ENCODE measurements at regions not wholly inside any gene's neighbourhood (a gene's known extent, or its start where the extent isn't known, plus 50 kb on each side); places are given as distances from the start of the nearest gene placed in this dataset.

DNA sequence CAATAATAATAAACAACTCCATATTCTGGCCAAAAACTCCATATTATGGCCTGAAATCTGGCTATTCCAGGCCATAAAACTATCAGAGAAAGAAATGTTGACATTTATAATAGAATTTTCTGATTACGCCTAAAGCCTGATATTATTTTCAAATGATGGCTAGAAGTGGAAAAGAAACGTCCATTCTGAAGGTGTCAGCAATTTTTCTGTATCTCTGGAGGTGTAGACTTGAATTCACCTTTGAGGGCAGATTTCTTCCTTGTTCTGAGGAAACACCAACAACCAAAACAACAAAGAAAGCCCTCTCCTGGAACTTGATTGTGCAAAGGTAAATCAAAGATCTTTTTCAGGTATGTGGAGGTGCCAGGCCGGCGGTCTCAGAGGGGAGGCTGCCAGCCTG lies 390.7 kb downstream of the DMAC1 start:
- 91 to 92% methylated on average over 4 of the region's 4 CpGs for WGBS, 2 donors
- no peak for TF ChIP-seq EP300 (IDR thresholded peaks at IDR 0.05)
- TF ChIP-seq, protein P1, sequence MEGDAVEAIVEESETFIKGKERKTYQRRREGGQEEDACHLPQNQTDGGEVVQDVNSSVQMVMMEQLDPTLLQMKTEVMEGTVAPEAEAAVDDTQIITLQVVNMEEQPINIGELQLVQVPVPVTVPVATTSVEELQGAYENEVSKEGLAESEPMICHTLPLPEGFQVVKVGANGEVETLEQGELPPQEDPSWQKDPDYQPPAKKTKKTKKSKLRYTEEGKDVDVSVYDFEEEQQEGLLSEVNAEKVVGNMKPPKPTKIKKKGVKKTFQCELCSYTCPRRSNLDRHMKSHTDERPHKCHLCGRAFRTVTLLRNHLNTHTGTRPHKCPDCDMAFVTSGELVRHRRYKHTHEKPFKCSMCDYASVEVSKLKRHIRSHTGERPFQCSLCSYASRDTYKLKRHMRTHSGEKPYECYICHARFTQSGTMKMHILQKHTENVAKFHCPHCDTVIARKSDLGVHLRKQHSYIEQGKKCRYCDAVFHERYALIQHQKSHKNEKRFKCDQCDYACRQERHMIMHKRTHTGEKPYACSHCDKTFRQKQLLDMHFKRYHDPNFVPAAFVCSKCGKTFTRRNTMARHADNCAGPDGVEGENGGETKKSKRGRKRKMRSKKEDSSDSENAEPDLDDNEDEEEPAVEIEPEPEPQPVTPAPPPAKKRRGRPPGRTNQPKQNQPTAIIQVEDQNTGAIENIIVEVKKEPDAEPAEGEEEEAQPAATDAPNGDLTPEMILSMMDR (IDR thresholded peaks at IDR 0.05) = no peak
- no peak for TF ChIP-seq POLR2A (IDR thresholded peaks at IDR 0.05)
- no peak for TF ChIP-seq POLR2AphosphoS5 (IDR thresholded peaks at IDR 0.05)

DNA sequence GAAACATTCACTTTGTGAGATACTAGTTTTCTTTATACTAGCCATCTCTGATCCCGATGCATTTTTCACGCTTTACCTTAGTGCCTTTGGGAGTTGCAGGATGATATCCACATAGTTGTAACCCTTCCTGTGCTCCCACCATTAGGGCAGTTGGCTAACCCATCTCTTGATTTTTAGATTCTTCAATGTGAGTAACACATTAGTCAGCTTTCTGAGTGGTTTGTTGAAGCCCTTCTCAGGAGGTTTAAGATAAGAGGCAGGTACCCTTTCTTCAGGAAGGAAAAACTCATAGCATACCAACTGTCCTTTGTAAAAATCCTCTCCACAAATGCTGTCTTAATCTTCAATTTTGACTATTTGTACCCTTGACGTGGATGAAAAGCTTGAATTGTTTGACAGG lies 392.3 kb downstream of the DMAC1 start:
- TF ChIP-seq POLR2A (IDR thresholded peaks at IDR 0.05) (no peak), EP300 (IDR thresholded peaks at IDR 0.05) (no peak), POLR2AphosphoS5 (IDR thresholded peaks at IDR 0.05) (no peak)
- TF ChIP-seq, protein P1 (IDR thresholded peaks at IDR 0.05) = no peak
- no peak overlapping the region for H3K4me3 ChIP-seq
- no peak overlapping the region for H3K27ac ChIP-seq
- DNase-seq (no peak), ATAC-seq (ENCODE audit: low FRiP score in 2 of 2) (no peak)
- no peaks in the 10 kb centered on the region for H3K36me3 ChIP-seq
- no peaks in the 10 kb centered on the region for H3K9me3 ChIP-seq
- WGBS, 2 donors = 90 to 94% methylated on average over 3 of the region's 3 CpGs
- no peaks in the 10 kb centered on the region for H3K4me1 ChIP-seq
- no peaks in the 10 kb centered on the region for H3K27me3 ChIP-seq

More for the DNA sequence above, 390.7 kb downstream of the DMAC1 start:
- no peak overlapping the region for H3K27ac ChIP-seq
- DNase-seq (peak in 1 of 2 donors; percentile 5), ATAC-seq (ENCODE audit: low FRiP score in 2 of 2) (no peak)
- no peaks in the 10 kb centered on the region for H3K4me1 ChIP-seq
- H3K27me3 ChIP-seq = no peaks in the 10 kb centered on the region
- no peak overlapping the region for H3K4me3 ChIP-seq
- no peaks in the 10 kb centered on the region for H3K36me3 ChIP-seq
- H3K9me3 ChIP-seq = no peaks in the 10 kb centered on the region

DNA sequence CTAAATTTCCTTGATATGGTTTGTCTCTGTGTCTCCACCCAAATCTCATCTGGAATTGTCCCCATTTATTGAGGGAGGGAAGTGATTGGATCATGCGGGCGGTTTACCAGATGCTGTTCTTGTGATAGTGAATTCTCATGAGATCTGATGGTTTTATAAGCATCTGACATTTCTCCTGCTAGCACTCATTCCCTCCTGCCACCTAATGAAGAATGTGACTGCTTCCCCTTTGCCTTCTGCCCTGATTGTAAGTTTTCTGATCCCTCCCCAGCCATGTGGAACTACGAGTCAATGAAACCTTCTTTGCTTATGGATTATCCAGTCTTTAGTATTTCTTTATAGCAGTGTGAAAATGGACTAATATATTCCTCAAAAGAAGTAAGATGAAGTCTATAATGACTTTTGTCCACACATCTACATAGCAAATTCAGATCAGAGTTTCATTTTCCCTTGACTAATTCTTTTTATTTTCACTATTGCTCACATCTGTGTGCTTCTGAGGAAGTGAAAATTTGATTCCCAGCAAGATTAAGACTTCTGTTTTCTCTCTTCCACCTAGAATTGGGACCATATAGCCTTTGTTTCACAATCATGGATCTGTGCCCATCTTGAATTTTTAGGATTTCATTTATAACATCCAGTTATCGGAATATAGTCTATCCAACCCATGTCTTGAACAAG lies 393.5 kb downstream of the DMAC1 start:
- DNase-seq (no peak), ATAC-seq (ENCODE audit: low FRiP score in 2 of 2) (no peak)
- no peaks in the 10 kb centered on the region for H3K4me1 ChIP-seq
- no peaks in the 10 kb centered on the region for H3K9me3 ChIP-seq
- no peak overlapping the region for H3K27ac ChIP-seq
- 90 to 93% methylated on average over 4 of the region's 4 CpGs for WGBS, 2 donors
- TF ChIP-seq POLR2AphosphoS5 (IDR thresholded peaks at IDR 0.05) = no peak
- no peak for TF ChIP-seq EP300 (IDR thresholded peaks at IDR 0.05)
- no peak for TF ChIP-seq POLR2A (IDR thresholded peaks at IDR 0.05)
- TF ChIP-seq, protein P1 (IDR thresholded peaks at IDR 0.05) = no peak
- no peaks in the 10 kb centered on the region for H3K36me3 ChIP-seq
- no peaks in the 10 kb centered on the region for H3K27me3 ChIP-seq
- no peak overlapping the region for H3K4me3 ChIP-seq

DNA sequence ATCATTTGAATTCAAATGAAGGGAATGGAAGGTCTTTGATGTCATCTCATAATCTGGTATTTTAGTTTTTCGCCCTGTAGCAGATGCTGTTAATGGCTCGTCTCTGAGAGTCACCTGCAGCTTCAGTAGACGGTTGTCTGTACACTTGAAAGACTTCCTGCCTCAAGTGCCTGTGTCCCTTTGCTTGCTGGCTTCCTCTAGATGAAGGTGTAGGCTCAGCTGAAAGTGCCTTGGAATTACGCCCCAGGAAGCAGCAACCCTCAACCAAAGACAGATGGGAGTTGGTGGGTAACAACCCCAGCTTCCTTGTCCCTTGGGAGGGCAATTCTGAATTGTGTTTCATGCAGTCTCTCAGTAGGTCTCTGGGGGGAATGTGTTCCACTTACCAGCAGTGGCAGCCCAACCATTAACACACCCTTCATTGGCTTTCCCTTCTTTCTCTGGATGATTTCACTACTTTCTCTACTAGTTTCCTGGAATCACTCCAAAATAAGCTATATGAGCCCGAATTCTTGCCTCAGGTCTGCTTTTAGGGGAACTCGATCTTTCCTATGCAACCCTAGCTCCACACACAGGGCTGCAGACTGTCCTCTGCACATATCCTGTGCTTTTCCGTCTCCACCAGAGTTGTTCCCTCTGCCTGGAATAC lies 395.6 kb downstream of the DMAC1 start:
- TF ChIP-seq POLR2AphosphoS5 (IDR thresholded peaks at IDR 0.05) (no peak), POLR2A (IDR thresholded peaks at IDR 0.05) (no peak), EP300 (IDR thresholded peaks at IDR 0.05) (no peak)
- TF ChIP-seq, protein P1 (IDR thresholded peaks at IDR 0.05) = no peak
- no peak for ATAC-seq (ENCODE audit: low FRiP score in 2 of 2)
- H3K27me3 ChIP-seq = no peaks in the 10 kb centered on the region
- 75 to 85% methylated on average over 6 to 7 of the region's 7 CpGs for WGBS, 2 donors
- no peaks in the 10 kb centered on the region for H3K9me3 ChIP-seq
- no peak for DNase-seq
- H3K27ac ChIP-seq = no peak overlapping the region
- H3K4me1 ChIP-seq = no peaks in the 10 kb centered on the region
- H3K36me3 ChIP-seq = no peaks in the 10 kb centered on the region
- no peak overlapping the region for H3K4me3 ChIP-seq

DNA sequence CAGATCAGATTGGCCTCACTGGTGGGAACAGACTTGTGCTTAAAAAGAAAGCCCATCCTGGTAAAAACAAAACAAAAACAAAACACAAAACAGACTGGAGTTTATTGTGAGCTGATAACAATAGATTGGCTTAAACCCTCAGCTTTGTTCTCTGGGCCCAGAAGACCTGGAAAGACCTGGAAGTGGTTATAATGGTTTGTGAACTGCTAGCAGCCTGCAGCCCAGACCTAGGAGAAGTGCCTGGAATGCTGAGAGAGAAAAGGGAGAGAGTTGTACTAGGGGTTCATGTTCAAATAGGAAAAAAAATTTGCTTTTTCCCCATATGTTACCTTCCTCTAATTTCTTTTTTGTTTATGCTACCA lies 396.6 kb downstream of the DMAC1 start:
- ATAC-seq (ENCODE audit: low FRiP score in 2 of 2) (no peak), DNase-seq (no peak)
- TF ChIP-seq POLR2AphosphoS5 (IDR thresholded peaks at IDR 0.05) = no peak
- no peak for TF ChIP-seq POLR2A (IDR thresholded peaks at IDR 0.05)
- no peak for TF ChIP-seq EP300 (IDR thresholded peaks at IDR 0.05)
- TF ChIP-seq, protein P1 (IDR thresholded peaks at IDR 0.05) = no peak
- Histone ChIP-seq H3K36me3 (no peaks in the 10 kb centered on the region), H3K9me3 (no peaks in the 10 kb centered on the region), H3K27me3 (no peaks in the 10 kb centered on the region), H3K27ac (no peak overlapping the region), H3K4me3 (no peak overlapping the region), H3K4me1 (no peaks in the 10 kb centered on the region)
